DND-41 (cell line): ENCODE measurements at regions not wholly inside any gene's neighbourhood (a gene's known extent, or its start where the extent isn't known, plus 50 kb on each side); places are given as distances from the start of the nearest gene placed in this dataset.

Source experiments
- EZH2 ChIP-seq: IDR thresholded peaks from 3 replicates; pipeline ENCODE4 v1.6.1; 2012; ENCODE audit warnings: borderline replicate concordance, low read depth, mild to moderate bottlenecking, moderate library complexity, low read length, inconsistent platforms; ENCODE audit not compliant: severe bottlenecking
- TF ChIP-seq, protein P1 (sequence below): IDR thresholded peaks from 2 replicates; pipeline ENCODE4 v1.5.1; 2012; ENCODE audit warnings: borderline replicate concordance, low read length, moderate library complexity, mild to moderate bottlenecking; ENCODE audit not compliant: poor library complexity, severe bottlenecking; ENCODE audit errors: extremely low read depth

DNA sequence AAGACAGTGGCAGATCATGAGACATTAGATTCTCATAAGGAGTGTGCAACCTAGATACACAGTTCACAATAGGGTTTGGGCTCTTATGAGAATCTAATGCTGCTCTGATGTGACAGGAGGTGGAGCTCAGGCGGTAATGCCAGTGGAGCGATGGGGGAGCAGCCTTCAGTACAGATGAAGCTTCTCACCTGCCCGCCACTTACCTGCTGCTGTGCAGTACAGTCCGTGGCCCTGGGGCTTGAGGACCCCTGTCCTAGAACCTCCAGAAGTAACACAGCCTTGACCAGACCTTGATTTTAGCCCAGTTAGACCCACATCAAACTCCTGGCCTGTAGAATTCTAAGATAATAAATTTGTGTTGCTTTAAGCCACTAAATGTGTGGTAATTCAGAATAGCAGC lies 215.1 kb upstream of the MIR17HG start:
- TF ChIP-seq, protein P1, sequence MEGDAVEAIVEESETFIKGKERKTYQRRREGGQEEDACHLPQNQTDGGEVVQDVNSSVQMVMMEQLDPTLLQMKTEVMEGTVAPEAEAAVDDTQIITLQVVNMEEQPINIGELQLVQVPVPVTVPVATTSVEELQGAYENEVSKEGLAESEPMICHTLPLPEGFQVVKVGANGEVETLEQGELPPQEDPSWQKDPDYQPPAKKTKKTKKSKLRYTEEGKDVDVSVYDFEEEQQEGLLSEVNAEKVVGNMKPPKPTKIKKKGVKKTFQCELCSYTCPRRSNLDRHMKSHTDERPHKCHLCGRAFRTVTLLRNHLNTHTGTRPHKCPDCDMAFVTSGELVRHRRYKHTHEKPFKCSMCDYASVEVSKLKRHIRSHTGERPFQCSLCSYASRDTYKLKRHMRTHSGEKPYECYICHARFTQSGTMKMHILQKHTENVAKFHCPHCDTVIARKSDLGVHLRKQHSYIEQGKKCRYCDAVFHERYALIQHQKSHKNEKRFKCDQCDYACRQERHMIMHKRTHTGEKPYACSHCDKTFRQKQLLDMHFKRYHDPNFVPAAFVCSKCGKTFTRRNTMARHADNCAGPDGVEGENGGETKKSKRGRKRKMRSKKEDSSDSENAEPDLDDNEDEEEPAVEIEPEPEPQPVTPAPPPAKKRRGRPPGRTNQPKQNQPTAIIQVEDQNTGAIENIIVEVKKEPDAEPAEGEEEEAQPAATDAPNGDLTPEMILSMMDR: no peak
- no peak for TF ChIP-seq EZH2
